Esophagus squamous epithelium (tissue), 4 donors: ENCODE measurements at regions not wholly inside any gene's neighbourhood (a gene's known extent, or its start where the extent isn't known, plus 50 kb on each side); places are given as distances from the start of the nearest gene placed in this dataset.

Experiments used
- POLR2A ChIP-seq, 4 donors: fragments of 450-650 bp; IDR thresholded peaks; one replicate each; pipeline ENCODE4 v1.6.1; 2017; ENCODE audit warnings: antibody characterized with exemption in 4 of 4, mild to moderate bottlenecking in 4 of 4, moderate library complexity in 3 of 4
- TF ChIP-seq, protein P1 (sequence below), 6 experiments: fragments of 450-650 bp in 4 of 6; fragments of 200-600 bp in 2 of 6; sonication (generic) in 2 of 6; IDR thresholded peaks; one replicate each; pipeline ENCODE4 v1.5.1; 2016 to 2019; ENCODE audit warnings: antibody characterized with exemption in 6 of 6, mild to moderate bottlenecking in 4 of 6, moderate library complexity in 4 of 6

DNA sequence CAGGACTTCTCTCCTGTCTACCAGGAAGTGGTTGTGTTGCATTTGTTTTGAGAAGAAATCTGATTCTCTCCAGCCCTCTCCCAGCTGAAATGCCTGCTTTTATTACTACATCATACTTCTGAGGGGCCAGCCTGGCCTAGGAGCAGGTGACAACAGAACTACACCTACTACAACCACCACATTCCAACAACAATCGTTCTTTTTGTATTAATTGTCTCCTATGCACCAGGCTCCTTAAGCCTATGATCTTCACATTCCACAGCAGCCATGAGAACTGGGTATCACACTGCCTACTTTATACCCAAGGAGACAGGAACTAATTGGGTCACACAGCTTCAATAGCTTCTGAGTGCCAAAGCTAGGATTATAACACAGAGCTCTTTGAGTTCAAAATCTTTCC is 167.7 kb downstream of the TDRD15 start:
- TF ChIP-seq, protein P1, sequence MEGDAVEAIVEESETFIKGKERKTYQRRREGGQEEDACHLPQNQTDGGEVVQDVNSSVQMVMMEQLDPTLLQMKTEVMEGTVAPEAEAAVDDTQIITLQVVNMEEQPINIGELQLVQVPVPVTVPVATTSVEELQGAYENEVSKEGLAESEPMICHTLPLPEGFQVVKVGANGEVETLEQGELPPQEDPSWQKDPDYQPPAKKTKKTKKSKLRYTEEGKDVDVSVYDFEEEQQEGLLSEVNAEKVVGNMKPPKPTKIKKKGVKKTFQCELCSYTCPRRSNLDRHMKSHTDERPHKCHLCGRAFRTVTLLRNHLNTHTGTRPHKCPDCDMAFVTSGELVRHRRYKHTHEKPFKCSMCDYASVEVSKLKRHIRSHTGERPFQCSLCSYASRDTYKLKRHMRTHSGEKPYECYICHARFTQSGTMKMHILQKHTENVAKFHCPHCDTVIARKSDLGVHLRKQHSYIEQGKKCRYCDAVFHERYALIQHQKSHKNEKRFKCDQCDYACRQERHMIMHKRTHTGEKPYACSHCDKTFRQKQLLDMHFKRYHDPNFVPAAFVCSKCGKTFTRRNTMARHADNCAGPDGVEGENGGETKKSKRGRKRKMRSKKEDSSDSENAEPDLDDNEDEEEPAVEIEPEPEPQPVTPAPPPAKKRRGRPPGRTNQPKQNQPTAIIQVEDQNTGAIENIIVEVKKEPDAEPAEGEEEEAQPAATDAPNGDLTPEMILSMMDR (IDR thresholded peaks at IDR 0.05): no peak
- TF ChIP-seq POLR2A (IDR thresholded peaks at IDR 0.05): no peak
